ENCODE measurements at regions not wholly inside any gene's neighbourhood (a gene's known extent, or its start where the extent isn't known, plus 50 kb on each side); places are given as distances from the start of the nearest gene placed in this dataset.

GRCh38 chr12:62170241-62170640 is 90.0 kb upstream of the USP15 start:
- Histone ChIP-seq H3K36me3 (replicated peaks in 1 of 2; ENCODE audit: control insufficient read depth in 1 of 2, insufficient read depth in 2 of 2, low read length in 2 of 2) (no peaks in the 10 kb centered on the region), H3K9ac (ENCODE audit: insufficient read depth, low read length, poor library complexity, severe bottlenecking) (no peak overlapping the region), H3K4me2 (replicated peaks; ENCODE audit: extremely low read depth, low read length, poor library complexity, severe bottlenecking) (no peak overlapping the region), H3K79me2 (ENCODE audit: insufficient read depth, low read length) (no peaks in the 10 kb centered on the region), H3K4me3 (replicated peaks in 1 of 3; ENCODE audit: low read depth in 2 of 3, low read length in 3 of 3) (no peak overlapping the region), H3K4me1 (ENCODE audit: control insufficient read depth in 1 of 2, insufficient read depth in 2 of 2, low read length in 2 of 2) (no peaks in the 10 kb centered on the region), H3K9me3 (replicated peaks in 1 of 2; ENCODE audit: control insufficient read depth in 1 of 2, insufficient read depth in 1 of 2, low read length in 2 of 2) (no peaks in the 10 kb centered on the region), H3K27me3 (ENCODE audit: control insufficient read depth in 2 of 2, insufficient read depth in 2 of 2, low read length in 2 of 2) (no peaks in the 10 kb centered on the region), H4K20me1 (ENCODE audit: insufficient read depth, low read length) (no peaks in the 10 kb centered on the region), H3K27ac (ENCODE audit: low read depth in 1 of 2, low read length in 2 of 2) (no peak overlapping the region), H2AFZ (ENCODE audit: insufficient read depth, low read depth, low read length, poor library complexity, severe bottlenecking) (no peak overlapping the region)
- TF ChIP-seq CTCF (IDR thresholded peaks at IDR 0.05) = no peak
- Mint-ChIP-seq H3K4me3 (no peak overlapping the region), H3K36me3 (no peaks in the 10 kb centered on the region), H3K9me3 (peaks cover 0 to 2% (median 0%) of the 10 kb centered on the region in 7 donors), H3K4me1 (peaks cover 9% of the 10 kb centered on the region), H3K27me3 (ENCODE audit: low read depth in 3 of 3) (peaks cover 0 to 3% (median 1%) of the 10 kb centered on the region in 3 donors), H3K27ac (no peak overlapping the region)
- 100% methylated on average over 1 of the region's 1 CpG for WGBS (ENCODE audit: insufficient coverage)
- no peak for DNase-seq
- intact Hi-C loops (cut with micrococcal nuclease) = no loop called here

GRCh38 chr12:62190689-62191490 is 69.3 kb upstream of the USP15 start:
- Histone ChIP-seq H3K9me3 (replicated peaks in 1 of 2; ENCODE audit: control insufficient read depth in 1 of 2, insufficient read depth in 1 of 2, low read length in 2 of 2) (no peaks in the 10 kb centered on the region), H3K36me3 (replicated peaks in 1 of 2; ENCODE audit: control insufficient read depth in 1 of 2, insufficient read depth in 2 of 2, low read length in 2 of 2) (no peaks in the 10 kb centered on the region), H3K4me1 (ENCODE audit: control insufficient read depth in 1 of 2, insufficient read depth in 2 of 2, low read length in 2 of 2) (peaks cover 26 to 31% of the 10 kb centered on the region in 2 donors), H3K4me2 (replicated peaks; ENCODE audit: extremely low read depth, low read length, poor library complexity, severe bottlenecking) (peak overlapping the region; percentile 100), H3K27ac (ENCODE audit: low read depth in 1 of 2, low read length in 2 of 2) (no peak overlapping the region), H3K4me3 (replicated peaks in 1 of 3; ENCODE audit: low read depth in 2 of 3, low read length in 3 of 3) (peak overlapping the region; percentile 38 to 87 (median 51)), H3K9ac (ENCODE audit: insufficient read depth, low read length, poor library complexity, severe bottlenecking) (peak overlapping the region; percentile 32), H2AFZ (ENCODE audit: insufficient read depth, low read depth, low read length, poor library complexity, severe bottlenecking) (peak overlapping the region; percentile 90), H4K20me1 (ENCODE audit: insufficient read depth, low read length) (no peaks in the 10 kb centered on the region), H3K79me2 (ENCODE audit: insufficient read depth, low read length) (no peaks in the 10 kb centered on the region), H3K27me3 (ENCODE audit: control insufficient read depth in 2 of 2, insufficient read depth in 2 of 2, low read length in 2 of 2) (peaks cover 13 to 34% of the 10 kb centered on the region in 2 donors)
- Mint-ChIP-seq H3K36me3 (peaks cover 5 to 8% of the 10 kb centered on the region in 2 donors), H3K9me3 (peaks cover 0 to 15% (median 3%) of the 10 kb centered on the region in 7 donors), H3K4me3 (peak overlapping the region; percentile 86 to 99), H3K27me3 (ENCODE audit: low read depth in 3 of 3) (peaks cover 28 to 30% (median 28%) of the 10 kb centered on the region in 3 donors), H3K27ac (no peak overlapping the region), H3K4me1 (peaks cover 41% of the 10 kb centered on the region)
- peak; percentile 13 to 32 (median 21) for DNase-seq
- WGBS (ENCODE audit: insufficient coverage) = under 1% methylated on average over 45 of the region's 61 CpGs
- TF ChIP-seq CTCF (IDR thresholded peaks at IDR 0.05) = no peak
- intact Hi-C loops (cut with micrococcal nuclease) = no loop called here

Measured in CD14-positive monocyte (primary cell).